Neural cell (in vitro differentiated cells): ENCODE measurements at regions not wholly inside any gene's neighbourhood (a gene's known extent, or its start where the extent isn't known, plus 50 kb on each side); places are given as distances from the start of the nearest gene placed in this dataset.

Experiments
- H2AFZ ChIP-seq: fragments of 200-600, 300-800 bp; sonication (generic), shearing (Covaris generic); 2 replicates; pipeline ENCODE4 v1.6.0; 2014; ENCODE audit warnings: low read depth, mild to moderate bottlenecking, antibody characterized with exemption, low read length, moderate library complexity
- H3F3A ChIP-seq: fragments of 200-600 bp; shearing (Covaris generic); 2 replicates; pipeline ENCODE4 v1.6.1; 2016; ENCODE audit warnings: mild to moderate bottlenecking, moderate library complexity, mixed read lengths, antibody characterized with exemption, low read length; ENCODE audit not compliant: insufficient read depth, poor library complexity, severe bottlenecking
- H3K27ac ChIP-seq: fragments of 200-600, 300-800 bp; sonication (generic), shearing (Covaris generic); 2 replicates; pipeline ENCODE4 v1.5.1; 2014; ENCODE audit warnings: mild to moderate bottlenecking, low read length, moderate library complexity
- H3K27me3 ChIP-seq: fragments of 300-800, 200-600 bp; sonication (generic), shearing (Covaris generic); 2 replicates; pipeline ENCODE4 v1.6.0; 2014; ENCODE audit warnings: mild to moderate bottlenecking, low read depth, low read length, moderate library complexity; ENCODE audit not compliant: insufficient read depth
- H3K36me3 ChIP-seq: fragments of 300-800, 200-600 bp; sonication (generic), shearing (Covaris generic); 2 replicates; pipeline ENCODE4 v1.5.1; 2014; ENCODE audit warnings: mild to moderate bottlenecking, antibody characterized with exemption, low read length, moderate library complexity; ENCODE audit not compliant: insufficient read depth
- H3K4me2 ChIP-seq: fragments of 300-800, 200-600 bp; sonication (generic), shearing (Covaris generic); 2 replicates; pipeline ENCODE4 v1.6.0; 2014; ENCODE audit warnings: mild to moderate bottlenecking, low read length
- H3K4me3 ChIP-seq: fragments of 300-800, 200-600 bp; sonication (generic), shearing (Covaris generic); 2 replicates; pipeline ENCODE4 v1.5.1; 2014; ENCODE audit warnings: mild to moderate bottlenecking, low read length, moderate library complexity
- H3K79me2 ChIP-seq: fragments of 200-600 bp; shearing (Covaris generic); replicated peaks from 2 replicates; pipeline ENCODE4 v1.6.0; 2014; ENCODE audit warnings: mild to moderate bottlenecking, low read length, moderate library complexity; ENCODE audit not compliant: insufficient read depth
- H3K9ac ChIP-seq: fragments of 300-800, 200-600 bp; sonication (generic), shearing (Covaris generic); 2 replicates; pipeline ENCODE4 v1.6.1; 2016; ENCODE audit warnings: mild to moderate bottlenecking, low read length, mixed read lengths
- H3K9me2 ChIP-seq: fragments of 200-600 bp; shearing (Covaris generic); 2 replicates; pipeline ENCODE4 v1.6.1; 2016; ENCODE audit warnings: mild to moderate bottlenecking, low read length, mixed read lengths; ENCODE audit not compliant: insufficient read depth
- H3K9me3 ChIP-seq: fragments of 200-600, 300-800 bp; sonication (generic), shearing (Covaris generic); 2 replicates; pipeline ENCODE4 v1.6.1; 2016; ENCODE audit warnings: mild to moderate bottlenecking, mixed run types, low read length, moderate library complexity, mixed read lengths
- H4K20me1 ChIP-seq: fragments of 200-600 bp; shearing (Covaris generic); 2 replicates; pipeline ENCODE4 v1.6.1; 2016; ENCODE audit warnings: mild to moderate bottlenecking, mixed run types; ENCODE audit not compliant: insufficient read depth
- EP300 ChIP-seq: fragments of 450-650 bp; conservative IDR thresholded peaks from 2 replicates; pipeline ENCODE4 v1.6.1; 2014; ENCODE audit warnings: antibody characterized with exemption, mild to moderate bottlenecking, moderate library complexity; ENCODE audit not compliant: poor library complexity, severe bottlenecking
- EZH2 ChIP-seq: fragments of 200-600, 300-800 bp; shearing (Covaris generic), sonication (generic); IDR thresholded peaks from 2 replicates; pipeline ENCODE4 v1.6.1; 2014; ENCODE audit warnings: antibody characterized with exemption, low read length, borderline replicate concordance, mild to moderate bottlenecking; ENCODE audit not compliant: insufficient read depth, poor library complexity, severe bottlenecking
- MXI1 ChIP-seq: fragments of 450-650 bp; conservative IDR thresholded peaks from 2 replicates; pipeline ENCODE4 v1.6.1; 2014; ENCODE audit warnings: antibody characterized with exemption, mild to moderate bottlenecking; ENCODE audit not compliant: poor library complexity, severe bottlenecking
- POLR2AphosphoS5 ChIP-seq: IDR thresholded peaks from 2 replicates; pipeline ENCODE4 v1.6.1; 2012
- RAD21 ChIP-seq: fragments of 450-650 bp; conservative IDR thresholded peaks from 2 replicates; pipeline ENCODE4 v1.6.1; 2014; ENCODE audit warnings: antibody characterized with exemption, mild to moderate bottlenecking, moderate library complexity
- SMC3 ChIP-seq: fragments of 450-650 bp; conservative IDR thresholded peaks from 2 replicates; pipeline ENCODE4 v1.6.1; 2014; ENCODE audit warnings: antibody characterized with exemption, mild to moderate bottlenecking, moderate library complexity; ENCODE audit not compliant: poor library complexity
- TAF1 ChIP-seq: IDR thresholded peaks from 2 replicates; pipeline ENCODE4 v1.6.1; 2012; ENCODE audit warnings: low read depth
- TF ChIP-seq, protein P1 (sequence below): fragments of 450-650 bp; IDR thresholded peaks from 2 replicates; pipeline ENCODE4 v1.5.1; 2014; ENCODE audit warnings: antibody characterized with exemption, mild to moderate bottlenecking, moderate library complexity; ENCODE audit not compliant: poor library complexity, severe bottlenecking
- TF ChIP-seq, protein P2 (sequence below): IDR thresholded peaks from 2 replicates; pipeline ENCODE4 v1.6.1; 2012; ENCODE audit warnings: borderline replicate concordance

DNA sequence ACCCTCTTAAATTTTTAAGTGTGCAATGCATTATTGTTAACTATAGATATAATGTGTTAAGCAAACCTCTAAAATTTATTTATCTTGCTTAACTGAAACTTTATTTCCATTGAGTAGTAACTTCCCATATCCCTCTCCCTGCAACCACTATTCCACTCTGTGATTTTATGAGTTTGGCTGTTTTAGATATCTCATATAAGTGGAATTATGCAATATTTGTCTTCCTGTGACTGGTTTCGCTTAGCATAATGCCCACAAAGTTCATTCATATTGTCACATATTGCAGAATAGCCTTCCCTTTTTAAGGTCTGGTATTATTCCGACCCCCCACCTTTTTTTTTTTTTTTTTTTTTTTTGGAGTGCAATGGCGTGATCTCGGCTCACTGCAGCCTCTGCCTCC is 247.6 kb downstream of the EMP1 start:
- Histone ChIP-seq H3F3A (no peaks in the 10 kb centered on the region), H3K9me3 (no peaks in the 10 kb centered on the region), H3K4me2 (no peak overlapping the region), H3K9ac (no peak overlapping the region), H3K27ac (no peak overlapping the region), H3K27me3 (no peaks in the 10 kb centered on the region), H4K20me1 (no peaks in the 10 kb centered on the region), H3K4me3 (no peak overlapping the region), H2AFZ (no peak overlapping the region), H3K36me3 (no peaks in the 10 kb centered on the region), H3K79me2 (no peaks in the 10 kb centered on the region), H3K9me2 (no peaks in the 10 kb centered on the region)
- no peak for TF ChIP-seq TAF1
- TF ChIP-seq MXI1: no peak
- no peak for TF ChIP-seq RAD21
- TF ChIP-seq EZH2: no peak
- no peak for TF ChIP-seq SMC3
- no peak for TF ChIP-seq POLR2AphosphoS5
- TF ChIP-seq, protein P1, sequence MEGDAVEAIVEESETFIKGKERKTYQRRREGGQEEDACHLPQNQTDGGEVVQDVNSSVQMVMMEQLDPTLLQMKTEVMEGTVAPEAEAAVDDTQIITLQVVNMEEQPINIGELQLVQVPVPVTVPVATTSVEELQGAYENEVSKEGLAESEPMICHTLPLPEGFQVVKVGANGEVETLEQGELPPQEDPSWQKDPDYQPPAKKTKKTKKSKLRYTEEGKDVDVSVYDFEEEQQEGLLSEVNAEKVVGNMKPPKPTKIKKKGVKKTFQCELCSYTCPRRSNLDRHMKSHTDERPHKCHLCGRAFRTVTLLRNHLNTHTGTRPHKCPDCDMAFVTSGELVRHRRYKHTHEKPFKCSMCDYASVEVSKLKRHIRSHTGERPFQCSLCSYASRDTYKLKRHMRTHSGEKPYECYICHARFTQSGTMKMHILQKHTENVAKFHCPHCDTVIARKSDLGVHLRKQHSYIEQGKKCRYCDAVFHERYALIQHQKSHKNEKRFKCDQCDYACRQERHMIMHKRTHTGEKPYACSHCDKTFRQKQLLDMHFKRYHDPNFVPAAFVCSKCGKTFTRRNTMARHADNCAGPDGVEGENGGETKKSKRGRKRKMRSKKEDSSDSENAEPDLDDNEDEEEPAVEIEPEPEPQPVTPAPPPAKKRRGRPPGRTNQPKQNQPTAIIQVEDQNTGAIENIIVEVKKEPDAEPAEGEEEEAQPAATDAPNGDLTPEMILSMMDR: no peak
- TF ChIP-seq, protein P2, sequence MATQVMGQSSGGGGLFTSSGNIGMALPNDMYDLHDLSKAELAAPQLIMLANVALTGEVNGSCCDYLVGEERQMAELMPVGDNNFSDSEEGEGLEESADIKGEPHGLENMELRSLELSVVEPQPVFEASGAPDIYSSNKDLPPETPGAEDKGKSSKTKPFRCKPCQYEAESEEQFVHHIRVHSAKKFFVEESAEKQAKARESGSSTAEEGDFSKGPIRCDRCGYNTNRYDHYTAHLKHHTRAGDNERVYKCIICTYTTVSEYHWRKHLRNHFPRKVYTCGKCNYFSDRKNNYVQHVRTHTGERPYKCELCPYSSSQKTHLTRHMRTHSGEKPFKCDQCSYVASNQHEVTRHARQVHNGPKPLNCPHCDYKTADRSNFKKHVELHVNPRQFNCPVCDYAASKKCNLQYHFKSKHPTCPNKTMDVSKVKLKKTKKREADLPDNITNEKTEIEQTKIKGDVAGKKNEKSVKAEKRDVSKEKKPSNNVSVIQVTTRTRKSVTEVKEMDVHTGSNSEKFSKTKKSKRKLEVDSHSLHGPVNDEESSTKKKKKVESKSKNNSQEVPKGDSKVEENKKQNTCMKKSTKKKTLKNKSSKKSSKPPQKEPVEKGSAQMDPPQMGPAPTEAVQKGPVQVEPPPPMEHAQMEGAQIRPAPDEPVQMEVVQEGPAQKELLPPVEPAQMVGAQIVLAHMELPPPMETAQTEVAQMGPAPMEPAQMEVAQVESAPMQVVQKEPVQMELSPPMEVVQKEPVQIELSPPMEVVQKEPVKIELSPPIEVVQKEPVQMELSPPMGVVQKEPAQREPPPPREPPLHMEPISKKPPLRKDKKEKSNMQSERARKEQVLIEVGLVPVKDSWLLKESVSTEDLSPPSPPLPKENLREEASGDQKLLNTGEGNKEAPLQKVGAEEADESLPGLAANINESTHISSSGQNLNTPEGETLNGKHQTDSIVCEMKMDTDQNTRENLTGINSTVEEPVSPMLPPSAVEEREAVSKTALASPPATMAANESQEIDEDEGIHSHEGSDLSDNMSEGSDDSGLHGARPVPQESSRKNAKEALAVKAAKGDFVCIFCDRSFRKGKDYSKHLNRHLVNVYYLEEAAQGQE: no peak
- TF ChIP-seq EP300: no peak

DNA sequence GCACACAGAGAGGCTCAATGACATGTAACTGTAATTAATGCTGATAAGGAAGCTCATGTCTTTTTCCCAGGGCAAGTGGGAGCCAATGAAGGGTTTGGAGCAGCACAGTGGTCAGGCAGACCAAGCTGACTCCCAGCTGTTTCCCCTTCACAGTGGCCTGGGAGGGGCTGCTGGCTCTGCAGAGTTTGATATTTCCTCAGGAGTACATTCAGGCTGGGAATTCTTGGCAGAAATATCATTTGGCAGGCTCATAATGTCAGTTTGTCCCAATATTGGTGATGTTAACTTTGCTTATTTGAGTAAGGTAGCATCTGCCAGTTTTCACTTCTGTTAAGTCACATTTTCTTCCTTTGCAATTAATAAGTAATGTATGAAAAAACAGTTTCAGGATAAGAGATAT is 247.0 kb downstream of the EMP1 start:
- H3K27ac ChIP-seq: no peak overlapping the region
- H3K27me3 ChIP-seq: no peaks in the 10 kb centered on the region
- no peaks in the 10 kb centered on the region for H3F3A ChIP-seq
- H3K4me3 ChIP-seq: no peak overlapping the region
- no peaks in the 10 kb centered on the region for H3K36me3 ChIP-seq
- no peak overlapping the region for H2AFZ ChIP-seq
- no peak overlapping the region for H3K9ac ChIP-seq
- TF ChIP-seq TAF1 (no peak), SMC3 (no peak), POLR2AphosphoS5 (no peak), EZH2 (no peak)
- H3K9me2 ChIP-seq: no peaks in the 10 kb centered on the region
- no peaks in the 10 kb centered on the region for H3K79me2 ChIP-seq
- H3K4me2 ChIP-seq: no peak overlapping the region
- no peaks in the 10 kb centered on the region for H3K9me3 ChIP-seq
- H4K20me1 ChIP-seq: no peaks in the 10 kb centered on the region

DNA sequence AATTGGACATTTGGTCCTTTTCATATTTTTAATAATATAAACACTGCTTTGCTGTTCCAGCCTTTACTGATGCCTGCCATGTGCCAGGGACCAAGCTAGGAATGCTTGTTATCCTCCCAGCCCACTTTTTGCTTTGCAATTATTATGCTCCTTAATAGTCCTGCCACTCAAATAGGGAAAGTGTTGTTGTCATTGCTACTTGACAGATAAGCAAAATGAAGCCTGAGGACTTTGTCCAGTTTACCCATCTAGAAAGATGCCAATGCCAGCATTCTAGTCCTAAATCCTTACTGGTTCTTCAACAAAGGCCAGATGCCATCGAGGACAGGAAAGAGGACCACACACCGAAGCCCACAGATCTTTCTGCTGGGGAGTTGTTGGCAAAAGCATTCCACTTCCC is 246.5 kb downstream of the EMP1 start:
- Histone ChIP-seq H3K27ac (no peak overlapping the region), H3K4me3 (no peak overlapping the region), H3K27me3 (no peaks in the 10 kb centered on the region), H3K4me2 (no peak overlapping the region), H3K9me2 (no peaks in the 10 kb centered on the region), H4K20me1 (no peaks in the 10 kb centered on the region), H3K79me2 (no peaks in the 10 kb centered on the region), H3K9me3 (no peaks in the 10 kb centered on the region), H3K9ac (no peak overlapping the region), H2AFZ (no peak overlapping the region), H3F3A (no peaks in the 10 kb centered on the region), H3K36me3 (no peaks in the 10 kb centered on the region)
- TF ChIP-seq MXI1 (no peak), TAF1 (no peak), SMC3 (no peak), EZH2 (no peak)
- TF ChIP-seq, protein P2: no peak
